HepG2 (cell line): ENCODE measurements at regions not wholly inside any gene's neighbourhood (a gene's known extent, or its start where the extent isn't known, plus 50 kb on each side); places are given as distances from the start of the nearest gene placed in this dataset.

Source experiments
- ATAC-seq: fragments of 200-7000 bp; cut with Tn5 transposase; 3 replicates; pipeline ENCODE4 v1.9.1; 2020; ENCODE audit warnings: mild to moderate bottlenecking, moderate library complexity
- BruUV-seq: library from RNA; stranded (reverse); fragments of 400-500 nt; replicated peaks from 2 replicates; lab custom pipeline; 2021; lab: Mats Ljungman, UMichigan
- CTCF ChIA-PET: fragments of 300-600 bp; formaldehyde crosslinking; extraction: SDS; loops from one replicate; lab custom pipeline; 2021; ENCODE audit warnings: low total read pairs, inconsistent platforms, low intra/inter-chr PET ratio; lab: Yijun Ruan, JAX
- POLR2A ChIA-PET: fragments of 350-600 bp; sonication (Branson Sonifier 250); formaldehyde crosslinking; loops from one replicate; lab custom pipeline; 2020; ENCODE audit warnings: antibody characterized with exemption, inconsistent platforms; lab: Yijun Ruan, JAX
- DNase-seq: peaks from one replicate; pipeline ENCODE4 v3.0.0-alpha.2; 2015; ENCODE audit warnings: low spot score
- FAIRE-seq: peaks from 3 replicates; lab custom pipeline; 2011; peaks lifted over from hg19 to GRCh38; lab: Jason Lieb, UNC
- H2AFZ ChIP-seq: one replicate; pipeline ENCODE4 v1.6.1; 2011; ENCODE audit warnings: low read length, inconsistent platforms
- H3K27ac ChIP-seq: fragments of 300-600 bp; 3 replicates; pipeline ENCODE4 v1.8.0; 2011; ENCODE audit warnings: mixed run types, mild to moderate bottlenecking, mixed read lengths, low read length, inconsistent platforms; ENCODE audit not compliant: insufficient read depth; ENCODE audit errors: extremely low read length
- H3K27me3 ChIP-seq, 2 experiments: fragments of 200-600 bp in 1 of 2; 2 replicates in 1 of 2; 3 replicates in 1 of 2; pipeline versions ENCODE4 v1.6.0 to v1.8.0; 2011; ENCODE audit warnings: low read length in 2 of 2, mild to moderate bottlenecking in 2 of 2, moderate library complexity in 2 of 2, inconsistent platforms in 1 of 2; ENCODE audit not compliant: insufficient read depth in 2 of 2, control insufficient read depth in 1 of 2
- H3K36me3 ChIP-seq, 2 experiments: fragments of 200-600 bp in 1 of 2; replicated peaks in 1 of 2; 2 replicates in 1 of 2; 3 replicates in 1 of 2; pipeline versions ENCODE4 v1.5.1 to v1.8.0; 2011; ENCODE audit warnings: low read length in 2 of 2, inconsistent platforms in 1 of 2; ENCODE audit not compliant: insufficient read depth in 2 of 2, control insufficient read depth in 1 of 2
- H3K4me1 ChIP-seq: 2 replicates; pipeline ENCODE4 v1.5.1; 2012; ENCODE audit warnings: low read length, inconsistent platforms; ENCODE audit not compliant: insufficient read depth
- H3K4me2 ChIP-seq: 2 replicates; pipeline ENCODE4 v1.6.0; 2011; ENCODE audit warnings: low read depth, low read length, inconsistent platforms
- H3K4me3 ChIP-seq, 3 experiments: fragments of 200-600 bp in 1 of 3; sonication (generic), shearing (Covaris generic) in 1 of 3; replicated peaks in 1 of 3; 2 replicates each; pipeline ENCODE4 v1.5.1; 2011 to 2016; ENCODE audit warnings: low read length in 3 of 3, inconsistent platforms in 2 of 3, low read depth in 2 of 3, mild to moderate bottlenecking in 2 of 3, control low read depth in 1 of 3, mixed read lengths in 1 of 3; ENCODE audit not compliant: insufficient read depth in 1 of 3
- H3K79me2 ChIP-seq: one replicate; pipeline ENCODE4 v1.6.1; 2011; ENCODE audit warnings: low read length, inconsistent platforms; ENCODE audit not compliant: insufficient read depth
- H3K9ac ChIP-seq: 2 replicates; pipeline ENCODE4 v1.6.0; 2011; ENCODE audit warnings: mild to moderate bottlenecking, low read depth, low read length, inconsistent platforms; ENCODE audit not compliant: insufficient read depth
- H3K9me3 ChIP-seq: 2 replicates; pipeline ENCODE4 v1.5.1; 2012; ENCODE audit warnings: mild to moderate bottlenecking, low read length
- H4K20me1 ChIP-seq: 2 replicates; pipeline ENCODE4 v1.6.0; 2011; ENCODE audit warnings: inconsistent platforms, mild to moderate bottlenecking, low read length, moderate library complexity; ENCODE audit not compliant: insufficient read depth
- ARID4A ChIP-seq: sonication (generic); formaldehyde crosslinking; IDR thresholded peaks from 2 replicates; pipeline ENCODE4 v1.5.0; 2020; ENCODE audit warnings: mild to moderate bottlenecking, missing genetic modification reagents, borderline replicate concordance
- ATF4 ChIP-seq, 2 experiments: fragments of 450-650 bp in 1 of 2; sonication (generic) in 1 of 2; formaldehyde crosslinking; IDR thresholded peaks; 2 replicates each; pipeline versions ENCODE4 v1.5.0 to v1.8.0; 2020 to 2022; ENCODE audit warnings: mild to moderate bottlenecking in 1 of 2, missing genetic modification reagents in 1 of 2
- CHD2 ChIP-seq: IDR thresholded peaks from 2 replicates; pipeline ENCODE4 v1.6.1; 2011; ENCODE audit warnings: low read depth, low read length, improper control_type of control experiment
- CREM ChIP-seq, 2 experiments: sonication (generic) in 1 of 2; formaldehyde crosslinking in 1 of 2; IDR thresholded peaks; 2 replicates each; pipeline versions ENCODE4 v1.4.0 to v1.6.1; 2016 to 2020; ENCODE audit warnings: antibody characterized with exemption in 1 of 2, mild to moderate bottlenecking in 1 of 2, missing genetic modification reagents in 1 of 2
- E2F1 ChIP-seq: sonication (generic); formaldehyde crosslinking; IDR thresholded peaks from 2 replicates; pipeline ENCODE4 v1.5.0; 2020; ENCODE audit warnings: missing genetic modification reagents
- HNRNPUL1 ChIP-seq: fragments of 200-400 bp; formaldehyde crosslinking; IDR thresholded peaks from 2 replicates; pipeline ENCODE4 v1.6.1; 2017; ENCODE audit warnings: low read depth, mild to moderate bottlenecking, low read length, moderate library complexity
- KAT7 ChIP-seq: IDR thresholded peaks from 2 replicates; pipeline ENCODE4 v1.6.1; 2018; ENCODE audit warnings: borderline replicate concordance, missing compliant biosample characterization
- REXO4 ChIP-seq: sonication (generic); formaldehyde crosslinking; IDR thresholded peaks from 2 replicates; pipeline ENCODE4 v1.8.0; 2022; ENCODE audit warnings: missing genetic modification reagents, mild to moderate bottlenecking, borderline replicate concordance
- STAT6 ChIP-seq: sonication (generic); formaldehyde crosslinking; IDR thresholded peaks from 2 replicates; pipeline ENCODE4 v1.4.0; 2020; ENCODE audit warnings: missing genetic modification reagents, mild to moderate bottlenecking, borderline replicate concordance
- TOE1 ChIP-seq: sonication (generic); formaldehyde crosslinking; IDR thresholded peaks from 2 replicates; pipeline ENCODE4 v1.4.0; 2020; ENCODE audit warnings: mild to moderate bottlenecking, missing genetic modification reagents
- ZBTB1 ChIP-seq: sonication (generic); formaldehyde crosslinking; IDR thresholded peaks from 2 replicates; pipeline ENCODE4 v1.4.0; 2020; ENCODE audit warnings: missing genetic modification reagents, borderline replicate concordance
- ZBTB25 ChIP-seq: IDR thresholded peaks from 2 replicates; pipeline ENCODE4 v1.6.1; 2018; ENCODE audit warnings: missing genetic modification reagents
- ZNF205 ChIP-seq: IDR thresholded peaks from 2 replicates; pipeline ENCODE4 v1.6.1; 2018; ENCODE audit warnings: missing biosample characterization, missing genetic modification reagents
- ZNF446 ChIP-seq: sonication (generic); formaldehyde crosslinking; IDR thresholded peaks from 2 replicates; pipeline ENCODE4 v1.5.0; 2020; ENCODE audit warnings: mild to moderate bottlenecking, missing genetic modification reagents
- ZNF550 ChIP-seq: sonication (generic); formaldehyde crosslinking; IDR thresholded peaks from 2 replicates; pipeline ENCODE4 v1.4.0; 2020; ENCODE audit warnings: mild to moderate bottlenecking, missing genetic modification reagents, borderline replicate concordance
- ZSCAN22 ChIP-seq: sonication (generic); formaldehyde crosslinking; IDR thresholded peaks from 2 replicates; pipeline ENCODE4 v1.4.0; 2020; ENCODE audit warnings: mild to moderate bottlenecking, missing genetic modification reagents
- in situ Hi-C: cut with HindIII; loops from 2 replicates; pipeline ENCODE4 v1.10.0; 2017; ENCODE audit warnings: low pct_unique_long_range_greater_than_20kb; ENCODE audit not compliant: extremely low pct_ligation_motif_present
- intact Hi-C: fragments of 100-400 bp; cut with micrococcal nuclease; formaldehyde crosslinking; loops from one replicate; pipeline ENCODE4 v1.10.0; 2022; ENCODE audit not compliant: unreplicated experiment

GRCh38 chr7:9939176-9939575 lies 1034.5 kb upstream of the PHF14 start:
- H3K9me3 ChIP-seq = peaks cover 56% of the 10 kb centered on the region
- DNase-seq (no peak), FAIRE-seq (no peak), ATAC-seq (no peak)
- no peak overlapping the region for H3K4me3 ChIP-seq
- H3K36me3 ChIP-seq = no peaks in the 10 kb centered on the region
- H3K79me2 ChIP-seq = no peaks in the 10 kb centered on the region
- no peaks in the 10 kb centered on the region for H3K27me3 ChIP-seq
- ChIA-PET POLR2A (no interaction called here), CTCF (no interaction called here)
- no peaks in the 10 kb centered on the region for H4K20me1 ChIP-seq
- in situ Hi-C loops = no loop called here
- intact Hi-C loops = no loop called here
- H3K4me2 ChIP-seq = no peak overlapping the region
- no peaks in the 10 kb centered on the region for H3K4me1 ChIP-seq
- no peak overlapping the region for H3K9ac ChIP-seq
- H3K27ac ChIP-seq = no peak overlapping the region
- H2AFZ ChIP-seq = no peak overlapping the region
- BruUV-seq = no TSS peak
- TF ChIP-seq STAT6 (CRISPR knock-in tag) = no peak
- TF ChIP-seq ZSCAN22 (CRISPR knock-in tag) = no peak
- no peak for TF ChIP-seq E2F1 (CRISPR knock-in tag)
- TF ChIP-seq ZBTB25 (CRISPR knock-in tag) = no peak
- TF ChIP-seq TOE1 (CRISPR knock-in tag) = no peak
- no peak for TF ChIP-seq CHD2
- no peak for TF ChIP-seq ZNF550 (CRISPR knock-in tag)
- no peak for TF ChIP-seq KAT7 (CRISPR knock-in tag)
- no peak for TF ChIP-seq HNRNPUL1
- TF ChIP-seq ZBTB1 (CRISPR knock-in tag) = no peak
- TF ChIP-seq ZNF205 (CRISPR knock-in tag) = no peak
- TF ChIP-seq ATF4 (CRISPR knock-in tag; IDR thresholded peaks at IDR 0.05) = no peak
- no peak for TF ChIP-seq CREM (IDR thresholded peaks at IDR 0.05)
- TF ChIP-seq CREM (CRISPR knock-in tag; IDR thresholded peaks at IDR 0.05) = no peak
- no peak for TF ChIP-seq REXO4 (CRISPR knock-in tag)
- TF ChIP-seq ARID4A = no peak
- no peak for TF ChIP-seq ZNF446 (CRISPR knock-in tag)
